ENCODE measurements at regions not wholly inside any gene's neighbourhood (a gene's known extent, or its start where the extent isn't known, plus 50 kb on each side); places are given as distances from the start of the nearest gene placed in this dataset.

DNA sequence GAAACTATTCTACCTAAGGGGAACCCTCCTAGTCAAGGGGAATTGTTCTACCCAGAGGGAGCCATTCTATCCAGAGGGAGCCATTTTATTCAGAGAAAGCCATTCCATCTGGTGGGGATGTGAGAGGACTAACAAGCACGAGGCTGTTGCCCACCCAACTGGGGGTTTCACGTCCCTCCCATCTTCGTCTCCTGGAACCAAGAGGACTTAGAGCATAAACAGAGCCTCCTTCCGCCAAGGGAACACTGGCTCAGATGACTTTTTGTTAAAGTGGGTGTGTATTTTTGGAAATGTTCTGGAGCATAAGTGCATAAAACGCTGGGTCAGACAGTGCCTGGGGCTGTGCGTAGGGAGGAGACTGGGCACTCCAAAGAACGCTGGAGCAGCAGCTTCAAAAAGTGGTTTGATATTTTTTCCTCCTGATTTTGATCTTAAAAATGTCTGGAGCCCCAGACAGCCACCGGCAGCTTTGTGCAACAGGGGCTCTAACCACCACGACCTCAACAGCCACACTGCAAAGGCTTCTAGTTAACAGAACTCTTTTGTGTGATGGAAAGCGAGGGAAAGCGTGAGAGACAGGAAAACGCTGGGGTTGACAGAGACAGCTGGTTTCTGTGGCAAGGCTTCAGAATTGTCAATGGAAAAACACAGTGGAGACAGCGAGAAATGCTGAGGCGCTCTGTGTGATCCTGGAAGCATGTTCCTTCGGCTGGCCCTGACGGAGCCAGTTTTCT, 363.6 kb upstream of the CAMK1G start:
- Mint-ChIP-seq H3K4me3 (ENCODE audit: low read depth) (no peak overlapping the region), H3K27ac (no peak overlapping the region), H3K4me1 (ENCODE audit: low read depth) (no peaks in the 10 kb centered on the region), H3K9me3 (ENCODE audit: low read depth) (no peaks in the 10 kb centered on the region), H3K36me3 (ENCODE audit: insufficient read depth) (no peaks in the 10 kb centered on the region), H3K27me3 (peaks cover 3% of the 10 kb centered on the region)
- TF ChIP-seq, protein P1, sequence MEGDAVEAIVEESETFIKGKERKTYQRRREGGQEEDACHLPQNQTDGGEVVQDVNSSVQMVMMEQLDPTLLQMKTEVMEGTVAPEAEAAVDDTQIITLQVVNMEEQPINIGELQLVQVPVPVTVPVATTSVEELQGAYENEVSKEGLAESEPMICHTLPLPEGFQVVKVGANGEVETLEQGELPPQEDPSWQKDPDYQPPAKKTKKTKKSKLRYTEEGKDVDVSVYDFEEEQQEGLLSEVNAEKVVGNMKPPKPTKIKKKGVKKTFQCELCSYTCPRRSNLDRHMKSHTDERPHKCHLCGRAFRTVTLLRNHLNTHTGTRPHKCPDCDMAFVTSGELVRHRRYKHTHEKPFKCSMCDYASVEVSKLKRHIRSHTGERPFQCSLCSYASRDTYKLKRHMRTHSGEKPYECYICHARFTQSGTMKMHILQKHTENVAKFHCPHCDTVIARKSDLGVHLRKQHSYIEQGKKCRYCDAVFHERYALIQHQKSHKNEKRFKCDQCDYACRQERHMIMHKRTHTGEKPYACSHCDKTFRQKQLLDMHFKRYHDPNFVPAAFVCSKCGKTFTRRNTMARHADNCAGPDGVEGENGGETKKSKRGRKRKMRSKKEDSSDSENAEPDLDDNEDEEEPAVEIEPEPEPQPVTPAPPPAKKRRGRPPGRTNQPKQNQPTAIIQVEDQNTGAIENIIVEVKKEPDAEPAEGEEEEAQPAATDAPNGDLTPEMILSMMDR (IDR thresholded peaks at IDR 0.05; ENCODE audit: unreplicated experiment): no peak
- no peak for DNase-seq (ENCODE audit: low spot score, unreplicated experiment)

DNA sequence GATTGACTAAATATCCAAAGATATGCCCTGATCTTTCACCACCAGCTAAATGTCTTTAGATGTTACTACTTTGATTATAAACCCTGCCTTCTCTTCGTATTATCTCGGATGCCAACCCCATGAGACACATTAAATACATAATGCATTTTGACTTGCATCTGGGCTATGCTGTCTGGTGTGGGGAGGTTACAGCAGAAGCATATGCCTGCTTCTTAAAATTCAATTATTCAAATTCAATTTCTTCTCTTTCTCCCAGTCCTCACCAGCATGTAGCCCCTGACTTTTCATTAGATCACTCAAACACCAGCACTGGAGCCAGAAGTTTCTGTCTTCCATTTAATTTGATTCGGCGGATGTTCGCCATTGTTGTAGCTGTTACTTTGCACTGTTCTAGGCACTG, 360.7 kb upstream of the CAMK1G start:
- TF ChIP-seq, protein P1 (IDR thresholded peaks at IDR 0.05; ENCODE audit: unreplicated experiment): no peak
- H3K36me3 Mint-ChIP-seq (ENCODE audit: insufficient read depth): no peaks in the 10 kb centered on the region
- no peak overlapping the region for H3K27ac Mint-ChIP-seq
- no peaks in the 10 kb centered on the region for H3K4me1 Mint-ChIP-seq (ENCODE audit: low read depth)
- no peak overlapping the region for H3K4me3 Mint-ChIP-seq (ENCODE audit: low read depth)
- no peak for DNase-seq (ENCODE audit: low spot score, unreplicated experiment)
- H3K27me3 Mint-ChIP-seq: peaks cover 3% of the 10 kb centered on the region
- no peaks in the 10 kb centered on the region for H3K9me3 Mint-ChIP-seq (ENCODE audit: low read depth)

DNA sequence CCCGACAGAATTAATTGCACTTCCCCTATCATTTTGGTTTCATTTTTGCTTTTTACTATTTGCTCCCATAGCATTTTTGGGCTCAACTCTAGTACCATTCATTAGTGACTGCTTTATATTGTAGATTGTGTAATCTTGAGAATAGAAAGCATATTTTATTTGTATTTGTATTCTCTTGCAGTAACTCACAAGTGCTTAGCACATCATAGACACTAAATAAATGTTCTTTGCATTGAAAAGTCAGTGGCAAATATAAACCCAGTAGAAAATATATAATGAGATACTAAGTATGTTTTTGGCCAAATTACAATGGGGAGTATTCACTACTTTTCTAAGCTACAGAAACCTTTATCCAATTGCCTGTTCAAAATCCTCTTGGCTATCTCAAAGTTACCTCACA, 359.7 kb upstream of the CAMK1G start:
- Mint-ChIP-seq H3K27me3 (peaks cover 3% of the 10 kb centered on the region), H3K27ac (no peak overlapping the region), H3K9me3 (ENCODE audit: low read depth) (no peaks in the 10 kb centered on the region), H3K4me3 (ENCODE audit: low read depth) (no peak overlapping the region), H3K4me1 (ENCODE audit: low read depth) (no peaks in the 10 kb centered on the region), H3K36me3 (ENCODE audit: insufficient read depth) (no peaks in the 10 kb centered on the region)
- TF ChIP-seq, protein P1 (IDR thresholded peaks at IDR 0.05; ENCODE audit: unreplicated experiment): no peak
- DNase-seq (ENCODE audit: low spot score, unreplicated experiment): no peak

DNA sequence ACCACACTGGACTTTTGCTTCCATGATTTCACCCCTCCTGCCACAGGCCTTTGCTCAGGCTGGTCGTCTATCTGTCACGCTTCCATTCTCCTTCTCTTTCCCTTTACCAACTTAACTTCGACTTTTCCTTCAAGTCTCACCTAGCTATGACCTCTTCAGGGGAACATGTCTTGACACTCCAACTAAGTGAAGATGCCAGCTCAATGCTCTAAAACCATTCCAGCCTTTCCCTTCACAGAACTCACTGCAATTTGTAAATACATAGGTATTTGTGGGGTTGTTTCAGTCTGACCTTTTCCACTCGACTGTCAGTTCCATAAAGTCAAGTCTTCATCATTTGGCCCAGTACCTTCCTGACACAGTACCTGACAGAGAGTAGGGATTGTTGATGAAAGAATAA, 358.6 kb upstream of the CAMK1G start:
- no peak for DNase-seq (ENCODE audit: low spot score, unreplicated experiment)
- Mint-ChIP-seq H3K27ac (no peak overlapping the region), H3K4me3 (ENCODE audit: low read depth) (no peak overlapping the region), H3K36me3 (ENCODE audit: insufficient read depth) (no peaks in the 10 kb centered on the region), H3K4me1 (ENCODE audit: low read depth) (no peaks in the 10 kb centered on the region), H3K9me3 (ENCODE audit: low read depth) (no peaks in the 10 kb centered on the region), H3K27me3 (peaks cover 3% of the 10 kb centered on the region)
- TF ChIP-seq, protein P1 (IDR thresholded peaks at IDR 0.05; ENCODE audit: unreplicated experiment): no peak

DNA sequence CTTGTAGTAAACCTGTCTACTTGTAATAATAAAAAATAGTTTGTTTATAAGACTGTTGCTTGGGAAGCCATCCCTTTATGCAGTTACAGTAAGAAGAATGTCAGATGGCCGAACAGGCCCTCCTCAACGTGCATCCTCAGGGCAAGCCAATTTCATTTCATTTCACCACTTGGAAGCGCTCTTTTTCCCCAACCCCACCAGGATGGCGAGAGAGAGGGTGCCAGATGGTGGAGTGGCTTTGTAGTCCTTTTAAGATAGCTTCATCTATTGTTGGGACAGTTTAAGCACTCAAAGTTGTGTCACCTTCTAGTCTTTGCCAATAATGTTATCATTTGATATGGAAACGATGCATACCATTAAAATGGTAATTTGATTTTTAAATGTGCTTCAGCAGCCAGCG, 356.3 kb upstream of the CAMK1G start:
- H3K36me3 Mint-ChIP-seq (ENCODE audit: insufficient read depth): peaks cover 4% of the 10 kb centered on the region
- DNase-seq (ENCODE audit: low spot score, unreplicated experiment): no peak
- peaks cover 7% of the 10 kb centered on the region for H3K9me3 Mint-ChIP-seq (ENCODE audit: low read depth)
- peaks cover 3% of the 10 kb centered on the region for H3K27me3 Mint-ChIP-seq
- no peaks in the 10 kb centered on the region for H3K4me1 Mint-ChIP-seq (ENCODE audit: low read depth)
- no peak overlapping the region for H3K27ac Mint-ChIP-seq
- H3K4me3 Mint-ChIP-seq (ENCODE audit: low read depth): no peak overlapping the region
- TF ChIP-seq, protein P1 (IDR thresholded peaks at IDR 0.05; ENCODE audit: unreplicated experiment): no peak
